ENCODE measurements at regions not wholly inside any gene's neighbourhood (a gene's known extent, or its start where the extent isn't known, plus 50 kb on each side); places are given as distances from the start of the nearest gene placed in this dataset.

DNA sequence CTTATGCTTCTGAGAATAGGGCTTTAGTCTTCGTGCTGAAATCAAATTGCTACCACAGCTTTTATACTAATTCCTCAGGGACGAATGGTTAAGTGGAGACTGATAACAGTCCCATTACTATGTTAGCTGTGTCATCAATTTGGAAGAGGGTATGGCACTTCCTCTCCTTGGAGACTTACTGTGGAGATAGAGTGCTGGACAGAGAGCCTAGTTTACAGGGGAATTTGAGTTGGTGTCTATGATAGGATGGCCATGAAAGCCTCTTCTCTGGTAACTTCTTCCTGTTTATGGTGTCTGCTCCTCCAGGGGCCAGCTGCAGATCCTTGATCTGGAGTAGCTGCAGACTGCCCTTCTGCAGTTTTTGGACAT, 167.7 kb downstream of the ZNF518B start:
- ATAC-seq = no peak
- H3K9me3 ChIP-seq (ENCODE audit: low read length) = no peaks in the 10 kb centered on the region
- H2AFZ ChIP-seq (ENCODE audit: low read length) = no peak overlapping the region
- no peak for TF ChIP-seq CREM (IDR thresholded peaks at IDR 0.05)
- TF ChIP-seq CREM (CRISPR knock-in tag; IDR thresholded peaks at IDR 0.05) = no peak
- TF ChIP-seq, protein P1, sequence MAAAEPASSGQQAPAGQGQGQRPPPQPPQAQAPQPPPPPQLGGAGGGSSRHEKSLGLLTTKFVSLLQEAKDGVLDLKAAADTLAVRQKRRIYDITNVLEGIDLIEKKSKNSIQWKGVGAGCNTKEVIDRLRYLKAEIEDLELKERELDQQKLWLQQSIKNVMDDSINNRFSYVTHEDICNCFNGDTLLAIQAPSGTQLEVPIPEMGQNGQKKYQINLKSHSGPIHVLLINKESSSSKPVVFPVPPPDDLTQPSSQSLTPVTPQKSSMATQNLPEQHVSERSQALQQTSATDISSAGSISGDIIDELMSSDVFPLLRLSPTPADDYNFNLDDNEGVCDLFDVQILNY (CRISPR knock-in tag; conservative IDR thresholded peaks at IDR 0.05) = no peak
- TF ChIP-seq DNMT3B (CRISPR knock-in tag; conservative IDR thresholded peaks at IDR 0.05) = no peak
- no peak for TF ChIP-seq CHCHD3 (CRISPR knock-in tag; IDR thresholded peaks at IDR 0.05)
- no peak for TF ChIP-seq RERE (CRISPR knock-in tag; IDR thresholded peaks at IDR 0.05; ENCODE audit: low read depth)
- TF ChIP-seq NONO (IDR thresholded peaks at IDR 0.05) = no peak
- no peak for TF ChIP-seq NONO (CRISPR knock-in tag; conservative IDR thresholded peaks at IDR 0.05)
- TF ChIP-seq ZNF446 (CRISPR knock-in tag; IDR thresholded peaks at IDR 0.05) = no peak
- no peak for TF ChIP-seq SRY (CRISPR knock-in tag; IDR thresholded peaks at IDR 0.05)
- TF ChIP-seq ZMAT5 (CRISPR knock-in tag; IDR thresholded peaks at IDR 0.05; ENCODE audit: borderline replicate concordance, low read depth) = no peak
- TF ChIP-seq, protein P2, sequence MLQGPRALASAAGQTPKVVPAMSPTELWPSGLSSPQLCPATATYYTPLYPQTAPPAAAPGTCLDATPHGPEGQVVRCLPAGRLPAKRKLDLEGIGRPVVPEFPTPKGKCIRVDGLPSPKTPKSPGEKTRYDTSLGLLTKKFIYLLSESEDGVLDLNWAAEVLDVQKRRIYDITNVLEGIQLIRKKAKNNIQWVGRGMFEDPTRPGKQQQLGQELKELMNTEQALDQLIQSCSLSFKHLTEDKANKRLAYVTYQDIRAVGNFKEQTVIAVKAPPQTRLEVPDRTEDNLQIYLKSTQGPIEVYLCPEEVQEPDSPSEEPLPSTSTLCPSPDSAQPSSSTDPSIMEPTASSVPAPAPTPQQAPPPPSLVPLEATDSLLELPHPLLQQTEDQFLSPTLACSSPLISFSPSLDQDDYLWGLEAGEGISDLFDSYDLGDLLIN (CRISPR knock-in tag; IDR thresholded peaks at IDR 0.05; ENCODE audit: borderline replicate concordance) = no peak
- no peak for TF ChIP-seq REST (IDR thresholded peaks at IDR 0.05; ENCODE audit: borderline replicate concordance in 1 of 2, low read depth in 1 of 2, low read length in 2 of 2)

More for the DNA sequence above, 167.7 kb downstream of the ZNF518B start:
- ChIA-PET POLR2A (no interaction called here), CTCF (ENCODE audit: low intra/inter-chr PET ratio, low total read pairs) (no interaction called here)
- FAIRE-seq (no peak), DNase-seq (ENCODE audit: low spot score) (no peak)
- Histone ChIP-seq H3K4me1 (ENCODE audit: insufficient read depth, low read length) (no peaks in the 10 kb centered on the region), H3K27me3 (ENCODE audit: control insufficient read depth in 1 of 2, insufficient read depth in 2 of 2, low read length in 2 of 2) (no peaks in the 10 kb centered on the region), H3K79me2 (ENCODE audit: insufficient read depth, low read length) (no peaks in the 10 kb centered on the region), H4K20me1 (ENCODE audit: insufficient read depth, low read length) (no peaks in the 10 kb centered on the region), H3K36me3 (replicated peaks in 1 of 2; ENCODE audit: control insufficient read depth in 1 of 2, insufficient read depth in 2 of 2, low read length in 2 of 2) (no peaks in the 10 kb centered on the region), H3K4me3 (replicated peaks in 1 of 3; ENCODE audit: insufficient read depth in 1 of 3, low read depth in 2 of 3, low read length in 3 of 3) (no peak overlapping the region), H3K9ac (ENCODE audit: insufficient read depth, low read depth, low read length) (no peak overlapping the region), H3K4me2 (ENCODE audit: low read depth, low read length) (no peak overlapping the region), H3K27ac (ENCODE audit: extremely low read length, insufficient read depth, low read length) (no peak overlapping the region)
- WGBS (ENCODE audit: low lambda C conversion rate) = 0% methylated on average over 2 of the region's 2 CpGs
- BruUV-seq (replicated peaks) = no TSS peak
- in situ Hi-C loops (cut with HindIII; ENCODE audit: extremely low pct_ligation_motif_present, low pct_unique_long_range_greater_than_20kb) (no loop called here), intact Hi-C loops (cut with micrococcal nuclease; ENCODE audit: unreplicated experiment) (no loop called here)
